Neural cell (in vitro differentiated cells): ENCODE measurements at regions not wholly inside any gene's neighbourhood (a gene's known extent, or its start where the extent isn't known, plus 50 kb on each side); places are given as distances from the start of the nearest gene placed in this dataset.

Experiments used
- CTCF ChIP-seq: fragments of 450-650 bp; IDR thresholded peaks from 2 replicates; pipeline ENCODE4 v1.5.1; 2014; ENCODE audit warnings: antibody characterized with exemption, mild to moderate bottlenecking, moderate library complexity; ENCODE audit not compliant: poor library complexity, severe bottlenecking
- EZH2 ChIP-seq: fragments of 200-600, 300-800 bp; shearing (Covaris generic), sonication (generic); IDR thresholded peaks from 2 replicates; pipeline ENCODE4 v1.6.1; 2014; ENCODE audit warnings: antibody characterized with exemption, low read length, borderline replicate concordance, mild to moderate bottlenecking; ENCODE audit not compliant: insufficient read depth, poor library complexity, severe bottlenecking
- POLR2AphosphoS5 ChIP-seq: IDR thresholded peaks from 2 replicates; pipeline ENCODE4 v1.6.1; 2012
- RAD21 ChIP-seq: fragments of 450-650 bp; conservative IDR thresholded peaks from 2 replicates; pipeline ENCODE4 v1.6.1; 2014; ENCODE audit warnings: antibody characterized with exemption, mild to moderate bottlenecking, moderate library complexity
- TAF1 ChIP-seq: IDR thresholded peaks from 2 replicates; pipeline ENCODE4 v1.6.1; 2012; ENCODE audit warnings: low read depth

GRCh38 chr10:22135591-22135990 lies 82.2 kb downstream of the EBLN1 start:
- TF ChIP-seq EZH2 (no peak), CTCF (no peak), POLR2AphosphoS5 (no peak), RAD21 (no peak), TAF1 (no peak)
